ENCODE measurements at regions not wholly inside any gene's neighbourhood (a gene's known extent, or its start where the extent isn't known, plus 50 kb on each side); places are given as distances from the start of the nearest gene placed in this dataset.

- no peak for DNase-seq (ENCODE audit: low read depth)
- Histone ChIP-seq H3K36me3 (ENCODE audit: control insufficient read depth, insufficient read depth, low read length) (no peaks in the 10 kb centered on the region), H3K27me3 (ENCODE audit: control insufficient read depth, insufficient read depth, low read length) (no peaks in the 10 kb centered on the region), H3K4me3 (ENCODE audit: low read depth, low read length) (no peak overlapping the region)
- TF ChIP-seq CTCF (IDR thresholded peaks at IDR 0.05; ENCODE audit: insufficient read depth, low read length, poor library complexity, severe bottlenecking) = no peak
Observed at GRCh38 chr7:67758551-67758950, 761.9 kb downstream of the TYW1 start.

GRCh38 chr7:67760971-67761370 is 764.3 kb downstream of the TYW1 start:
- DNase-seq (ENCODE audit: low read depth) = no peak
- no peaks in the 10 kb centered on the region for H3K27me3 ChIP-seq (ENCODE audit: control insufficient read depth, insufficient read depth, low read length)
- TF ChIP-seq CTCF (IDR thresholded peaks at IDR 0.05; ENCODE audit: insufficient read depth, low read length, poor library complexity, severe bottlenecking) = no peak
- no peak overlapping the region for H3K4me3 ChIP-seq (ENCODE audit: low read depth, low read length)
- H3K36me3 ChIP-seq (ENCODE audit: control insufficient read depth, insufficient read depth, low read length) = no peaks in the 10 kb centered on the region

GRCh38 chr7:67762516-67762915 is 765.9 kb downstream of the TYW1 start:
- no peak for TF ChIP-seq CTCF (IDR thresholded peaks at IDR 0.05; ENCODE audit: insufficient read depth, low read length, poor library complexity, severe bottlenecking)
- no peak for DNase-seq (ENCODE audit: low read depth)
- no peak overlapping the region for H3K4me3 ChIP-seq (ENCODE audit: low read depth, low read length)
- no peaks in the 10 kb centered on the region for H3K27me3 ChIP-seq (ENCODE audit: control insufficient read depth, insufficient read depth, low read length)
- H3K36me3 ChIP-seq (ENCODE audit: control insufficient read depth, insufficient read depth, low read length) = no peaks in the 10 kb centered on the region

GRCh38 chr7:67764289-67764688 is 767.7 kb downstream of the TYW1 start:
- no peak for DNase-seq (ENCODE audit: low read depth)
- H3K4me3 ChIP-seq (ENCODE audit: low read depth, low read length) = no peak overlapping the region
- no peaks in the 10 kb centered on the region for H3K36me3 ChIP-seq (ENCODE audit: control insufficient read depth, insufficient read depth, low read length)
- no peaks in the 10 kb centered on the region for H3K27me3 ChIP-seq (ENCODE audit: control insufficient read depth, insufficient read depth, low read length)
- TF ChIP-seq CTCF (IDR thresholded peaks at IDR 0.05; ENCODE audit: insufficient read depth, low read length, poor library complexity, severe bottlenecking) = no peak

GRCh38 chr7:67765481-67766175 is 769.0 kb downstream of the TYW1 start:
- Histone ChIP-seq H3K4me3 (ENCODE audit: low read depth, low read length) (no peak overlapping the region), H3K27me3 (ENCODE audit: control insufficient read depth, insufficient read depth, low read length) (no peaks in the 10 kb centered on the region), H3K36me3 (ENCODE audit: control insufficient read depth, insufficient read depth, low read length) (no peaks in the 10 kb centered on the region)
- no peak for DNase-seq (ENCODE audit: low read depth)
- no peak for TF ChIP-seq CTCF (IDR thresholded peaks at IDR 0.05; ENCODE audit: insufficient read depth, low read length, poor library complexity, severe bottlenecking)

- TF ChIP-seq CTCF (IDR thresholded peaks at IDR 0.05; ENCODE audit: insufficient read depth, low read length, poor library complexity, severe bottlenecking) = no peak
- Histone ChIP-seq H3K4me3 (ENCODE audit: low read depth, low read length) (no peak overlapping the region), H3K27me3 (ENCODE audit: control insufficient read depth, insufficient read depth, low read length) (no peaks in the 10 kb centered on the region), H3K36me3 (ENCODE audit: control insufficient read depth, insufficient read depth, low read length) (no peaks in the 10 kb centered on the region)
- no peak for DNase-seq (ENCODE audit: low read depth)
Observed at GRCh38 chr7:67766906-67767410, 770.3 kb downstream of the TYW1 start.
